Astrocyte (in vitro differentiated cells and primary cell): ENCODE measurements at regions not wholly inside any gene's neighbourhood (a gene's known extent, or its start where the extent isn't known, plus 50 kb on each side); places are given as distances from the start of the nearest gene placed in this dataset.

ENCODE experiments used
- DNase-seq: peaks from one replicate; pipeline ENCODE4 v3.0.0-alpha.2; 2010; ENCODE audit warnings: low read depth
- FAIRE-seq: peaks from 2 replicates; lab custom pipeline; 2011; peaks lifted over from hg19 to GRCh38; lab: Jason Lieb, UNC
- H2AFZ ChIP-seq: 2 replicates; pipeline ENCODE4 v1.6.0; 2012; ENCODE audit warnings: low read depth, low read length, inconsistent platforms
- H3K27ac ChIP-seq: 2 replicates; pipeline ENCODE4 v1.5.1; 2011; ENCODE audit warnings: low read depth, low read length, inconsistent platforms
- H3K27me3 ChIP-seq: 2 replicates; pipeline ENCODE4 v1.6.0; 2011; ENCODE audit warnings: low read length, inconsistent platforms; ENCODE audit not compliant: insufficient read depth
- H3K36me3 ChIP-seq: 2 replicates; pipeline ENCODE4 v1.5.1; 2011; ENCODE audit warnings: low read length, inconsistent platforms; ENCODE audit not compliant: insufficient read depth
- H3K4me1 ChIP-seq: 2 replicates; pipeline ENCODE4 v1.5.1; 2011; ENCODE audit warnings: low read length, inconsistent platforms; ENCODE audit not compliant: insufficient read depth
- H3K4me2 ChIP-seq: 2 replicates; pipeline ENCODE4 v1.6.0; 2012; ENCODE audit warnings: low read length, inconsistent platforms
- H3K4me3 ChIP-seq: 2 replicates; pipeline ENCODE4 v1.5.1; 2011; ENCODE audit warnings: low read depth, mild to moderate bottlenecking, low read length, inconsistent platforms; ENCODE audit not compliant: insufficient read depth
- H3K79me2 ChIP-seq: 2 replicates; pipeline ENCODE4 v1.6.0; 2012; ENCODE audit warnings: mild to moderate bottlenecking, low read length, inconsistent platforms; ENCODE audit not compliant: insufficient read depth
- H3K9ac ChIP-seq: 2 replicates; pipeline ENCODE4 v1.6.0; 2012; ENCODE audit warnings: mild to moderate bottlenecking, low read length, inconsistent platforms
- H3K9me3 ChIP-seq: 2 replicates; pipeline ENCODE4 v1.5.1; 2012; ENCODE audit warnings: low read depth, mild to moderate bottlenecking, low read length, inconsistent platforms; ENCODE audit not compliant: insufficient read depth
- H4K20me1 ChIP-seq: 2 replicates; pipeline ENCODE4 v1.6.0; 2012; ENCODE audit warnings: low read length, inconsistent platforms; ENCODE audit not compliant: insufficient read depth
- H3K27ac Mint-ChIP-seq: one replicate; pipeline ENCODE4 v1.8.0; 2021; ENCODE audit warnings: mild to moderate bottlenecking, mixed read lengths; ENCODE audit not compliant: unreplicated experiment
- H3K27me3 Mint-ChIP-seq: one replicate; pipeline ENCODE4 v1.8.0; 2021; ENCODE audit warnings: low read depth, mixed read lengths; ENCODE audit not compliant: unreplicated experiment
- H3K36me3 Mint-ChIP-seq: one replicate; pipeline ENCODE4 v1.8.0; 2021; ENCODE audit warnings: low read depth, mixed read lengths; ENCODE audit not compliant: unreplicated experiment
- H3K4me1 Mint-ChIP-seq: one replicate; pipeline ENCODE4 v1.8.0; 2021; ENCODE audit warnings: low read depth, mixed read lengths; ENCODE audit not compliant: unreplicated experiment
- H3K4me3 Mint-ChIP-seq: one replicate; pipeline ENCODE4 v1.8.0; 2021; ENCODE audit warnings: mild to moderate bottlenecking, moderate library complexity, mixed read lengths; ENCODE audit not compliant: unreplicated experiment
- H3K9me3 Mint-ChIP-seq: one replicate; pipeline ENCODE4 v1.8.0; 2021; ENCODE audit warnings: mild to moderate bottlenecking, mixed read lengths; ENCODE audit not compliant: unreplicated experiment
- CTCF ChIP-seq: IDR thresholded peaks from 2 replicates; pipeline ENCODE4 v1.5.1; 2011; ENCODE audit warnings: low read depth, mild to moderate bottlenecking, inconsistent platforms, low read length, moderate library complexity; ENCODE audit not compliant: insufficient read depth
- EZH2 ChIP-seq: IDR thresholded peaks from 2 replicates; pipeline ENCODE4 v1.6.1; 2012; ENCODE audit warnings: mild to moderate bottlenecking, low read length, inconsistent platforms; ENCODE audit not compliant: insufficient read depth

GRCh38 chrX:131942034-131942433, 81.1 kb upstream of the STK26 start:
- DNase-seq (no peak), FAIRE-seq (peak; percentile 39)
- TF ChIP-seq CTCF (no peak), EZH2 (no peak)
- Histone ChIP-seq H4K20me1 (no peaks in the 10 kb centered on the region), H3K9ac (no peak overlapping the region), H3K4me2 (no peak overlapping the region), H3K36me3 (no peaks in the 10 kb centered on the region), H3K9me3 (no peaks in the 10 kb centered on the region), H3K27ac (no peak overlapping the region), H3K4me3 (no peak overlapping the region), H3K79me2 (no peaks in the 10 kb centered on the region), H3K27me3 (no peaks in the 10 kb centered on the region), H2AFZ (no peak overlapping the region), H3K4me1 (no peaks in the 10 kb centered on the region)
- Mint-ChIP-seq H3K4me3 (no peak overlapping the region), H3K27me3 (no peaks in the 10 kb centered on the region), H3K36me3 (no peaks in the 10 kb centered on the region), H3K4me1 (peaks cover 2% of the 10 kb centered on the region), H3K9me3 (no peaks in the 10 kb centered on the region), H3K27ac (no peak overlapping the region)

GRCh38 chrX:131944936-131945902, 77.9 kb upstream of the STK26 start:
- no peaks in the 10 kb centered on the region for H3K27me3 Mint-ChIP-seq
- H3K79me2 ChIP-seq: no peaks in the 10 kb centered on the region
- no peaks in the 10 kb centered on the region for H3K36me3 Mint-ChIP-seq
- H3K27me3 ChIP-seq: no peaks in the 10 kb centered on the region
- H3K4me1 ChIP-seq: no peaks in the 10 kb centered on the region
- no peaks in the 10 kb centered on the region for H3K36me3 ChIP-seq
- FAIRE-seq (peak; percentile 82), DNase-seq (no peak)
- no peak overlapping the region for H3K4me3 ChIP-seq
- H3K4me2 ChIP-seq: no peak overlapping the region
- no peak overlapping the region for H3K9ac ChIP-seq
- TF ChIP-seq CTCF (no peak), EZH2 (no peak)
- H4K20me1 ChIP-seq: no peaks in the 10 kb centered on the region
- H3K9me3 Mint-ChIP-seq: no peaks in the 10 kb centered on the region
- H2AFZ ChIP-seq: no peak overlapping the region
- no peaks in the 10 kb centered on the region for H3K9me3 ChIP-seq
- peaks cover 2% of the 10 kb centered on the region for H3K4me1 Mint-ChIP-seq
- no peak overlapping the region for H3K27ac ChIP-seq
- no peak overlapping the region for H3K27ac Mint-ChIP-seq
- H3K4me3 Mint-ChIP-seq: no peak overlapping the region

GRCh38 chrX:131951166-131951565, 71.9 kb upstream of the STK26 start:
- H3K4me3 ChIP-seq: no peak overlapping the region
- H4K20me1 ChIP-seq: no peaks in the 10 kb centered on the region
- no peaks in the 10 kb centered on the region for H3K9me3 ChIP-seq
- FAIRE-seq (no peak), DNase-seq (no peak)
- no peak for TF ChIP-seq CTCF
- TF ChIP-seq EZH2: no peak
- no peak overlapping the region for H3K27ac ChIP-seq
- Mint-ChIP-seq H3K4me3 (no peak overlapping the region), H3K27me3 (no peaks in the 10 kb centered on the region), H3K36me3 (no peaks in the 10 kb centered on the region), H3K27ac (no peak overlapping the region), H3K9me3 (no peaks in the 10 kb centered on the region), H3K4me1 (no peaks in the 10 kb centered on the region)
- H3K79me2 ChIP-seq: no peaks in the 10 kb centered on the region
- no peaks in the 10 kb centered on the region for H3K27me3 ChIP-seq
- no peaks in the 10 kb centered on the region for H3K36me3 ChIP-seq
- H3K4me2 ChIP-seq: no peak overlapping the region
- no peak overlapping the region for H2AFZ ChIP-seq
- H3K9ac ChIP-seq: no peak overlapping the region
- H3K4me1 ChIP-seq: no peaks in the 10 kb centered on the region
